HEK293T (cell line): ENCODE measurements at regions not wholly inside any gene's neighbourhood (a gene's known extent, or its start where the extent isn't known, plus 50 kb on each side); places are given as distances from the start of the nearest gene placed in this dataset.

ENCODE experiments used
- ARNT ChIP-seq: fragments of 450-650 bp; IDR thresholded peaks from 2 replicates; pipeline ENCODE4 v1.6.1; 2017; ENCODE audit warnings: mild to moderate bottlenecking
- ELF4 ChIP-seq: fragments of 450-650 bp; IDR thresholded peaks from 2 replicates; pipeline ENCODE4 v1.6.1; 2017; ENCODE audit warnings: antibody characterized with exemption
- FOXA1 ChIP-seq: fragments of 450-650 bp; IDR thresholded peaks from 2 replicates; pipeline ENCODE4 v1.6.1; 2016; ENCODE audit warnings: mild to moderate bottlenecking
- FOXK2 ChIP-seq: fragments of 450-650 bp; IDR thresholded peaks from 2 replicates; pipeline ENCODE4 v1.6.1; 2016; ENCODE audit warnings: mild to moderate bottlenecking
- FOXM1 ChIP-seq: fragments of 450-650 bp; IDR thresholded peaks from 2 replicates; pipeline ENCODE4 v1.6.1; 2017; ENCODE audit warnings: mild to moderate bottlenecking, borderline replicate concordance
- HDGF ChIP-seq: fragments of 450-650 bp; IDR thresholded peaks from 2 replicates; pipeline ENCODE4 v1.6.1; 2017; ENCODE audit warnings: antibody characterized with exemption, borderline replicate concordance
- L3MBTL2 ChIP-seq: fragments of 450-650 bp; conservative IDR thresholded peaks from 2 replicates; pipeline ENCODE4 v1.6.1; 2016; ENCODE audit warnings: mild to moderate bottlenecking
- LEF1 ChIP-seq: fragments of 450-650 bp; IDR thresholded peaks from 2 replicates; pipeline ENCODE4 v1.6.1; 2017; ENCODE audit warnings: mild to moderate bottlenecking, borderline replicate concordance
- NFRKB ChIP-seq: fragments of 450-650 bp; IDR thresholded peaks from 2 replicates; pipeline ENCODE4 v1.6.1; 2016; ENCODE audit warnings: mild to moderate bottlenecking, moderate library complexity
- SP1 ChIP-seq: fragments of 450-650 bp; IDR thresholded peaks from 2 replicates; pipeline ENCODE4 v1.6.1; 2017
- SUZ12 ChIP-seq: fragments of 450-650 bp; IDR thresholded peaks from 2 replicates; pipeline ENCODE4 v1.6.1; 2016; ENCODE audit warnings: mild to moderate bottlenecking
- TARDBP ChIP-seq: fragments of 450-650 bp; IDR thresholded peaks from 2 replicates; pipeline ENCODE4 v1.6.1; 2016
- ZNF384 ChIP-seq: fragments of 450-650 bp; IDR thresholded peaks from 2 replicates; pipeline ENCODE4 v1.6.1; 2016
- TF ChIP-seq, protein P1 (sequence below): fragments of 450-650 bp; IDR thresholded peaks from 2 replicates; pipeline ENCODE4 v1.6.1; 2016

DNA sequence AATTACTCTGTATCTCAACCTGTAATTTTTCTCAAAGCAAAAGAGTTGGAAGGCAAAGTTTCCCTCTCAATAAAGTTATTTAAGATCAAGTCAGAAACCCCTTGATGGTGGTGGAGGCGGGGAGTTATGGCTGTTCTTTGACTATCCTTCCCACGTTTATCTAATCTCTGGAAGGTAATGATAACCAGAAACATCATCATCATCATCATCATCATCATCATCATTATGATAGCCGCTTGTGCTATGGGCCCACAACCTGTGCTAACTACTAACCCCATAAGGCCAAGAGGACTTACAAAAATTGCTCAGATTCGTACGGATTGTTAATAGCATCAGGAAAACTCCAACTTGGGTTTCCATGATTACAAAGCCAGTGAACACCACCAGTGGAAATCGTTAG is 502.3 kb downstream of the SH2D4B start:
- no peak for TF ChIP-seq HDGF
- no peak for TF ChIP-seq TARDBP
- TF ChIP-seq ARNT, result no peak
- TF ChIP-seq, protein P1, sequence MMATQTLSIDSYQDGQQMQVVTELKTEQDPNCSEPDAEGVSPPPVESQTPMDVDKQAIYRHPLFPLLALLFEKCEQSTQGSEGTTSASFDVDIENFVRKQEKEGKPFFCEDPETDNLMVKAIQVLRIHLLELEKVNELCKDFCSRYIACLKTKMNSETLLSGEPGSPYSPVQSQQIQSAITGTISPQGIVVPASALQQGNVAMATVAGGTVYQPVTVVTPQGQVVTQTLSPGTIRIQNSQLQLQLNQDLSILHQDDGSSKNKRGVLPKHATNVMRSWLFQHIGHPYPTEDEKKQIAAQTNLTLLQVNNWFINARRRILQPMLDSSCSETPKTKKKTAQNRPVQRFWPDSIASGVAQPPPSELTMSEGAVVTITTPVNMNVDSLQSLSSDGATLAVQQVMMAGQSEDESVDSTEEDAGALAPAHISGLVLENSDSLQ, result no peak
- no peak for TF ChIP-seq LEF1
- TF ChIP-seq L3MBTL2, result no peak
- TF ChIP-seq ELF4, result no peak
- no peak for TF ChIP-seq SP1
- no peak for TF ChIP-seq FOXK2
- no peak for TF ChIP-seq NFRKB
- TF ChIP-seq SUZ12, result no peak
- no peak for TF ChIP-seq ZNF384
- TF ChIP-seq FOXA1, result no peak
- TF ChIP-seq FOXM1, result no peak
